ENCODE measurements at regions not wholly inside any gene's neighbourhood (a gene's known extent, or its start where the extent isn't known, plus 50 kb on each side); places are given as distances from the start of the nearest gene placed in this dataset.

GRCh38 chr20:39395478-39396291 is 433.5 kb downstream of the DHX35 start:
- TF ChIP-seq POLR2A (IDR thresholded peaks at IDR 0.05), result no peak
- TF ChIP-seq CTCF (IDR thresholded peaks at IDR 0.05), result no peak

Data from tibial nerve (tissue), 3 donors.